Epithelial cell of esophagus (primary cell): ENCODE measurements at regions not wholly inside any gene's neighbourhood (a gene's known extent, or its start where the extent isn't known, plus 50 kb on each side); places are given as distances from the start of the nearest gene placed in this dataset.

Source experiments
- DNase-seq: peaks from one replicate; pipeline ENCODE4 v3.0.0; 2010; ENCODE audit warnings: low read depth
- H3K4me3 ChIP-seq: 2 replicates; pipeline ENCODE4 v1.5.1; 2011; ENCODE audit warnings: mild to moderate bottlenecking, low read length, control low read depth
- TF ChIP-seq, protein P1 (sequence below): IDR thresholded peaks from 2 replicates; pipeline ENCODE4 v1.5.1; 2011; ENCODE audit warnings: low read depth, mild to moderate bottlenecking, low read length, control low read depth, inconsistent platforms; ENCODE audit not compliant: insufficient read depth; ENCODE audit errors: missing control alignments

DNA sequence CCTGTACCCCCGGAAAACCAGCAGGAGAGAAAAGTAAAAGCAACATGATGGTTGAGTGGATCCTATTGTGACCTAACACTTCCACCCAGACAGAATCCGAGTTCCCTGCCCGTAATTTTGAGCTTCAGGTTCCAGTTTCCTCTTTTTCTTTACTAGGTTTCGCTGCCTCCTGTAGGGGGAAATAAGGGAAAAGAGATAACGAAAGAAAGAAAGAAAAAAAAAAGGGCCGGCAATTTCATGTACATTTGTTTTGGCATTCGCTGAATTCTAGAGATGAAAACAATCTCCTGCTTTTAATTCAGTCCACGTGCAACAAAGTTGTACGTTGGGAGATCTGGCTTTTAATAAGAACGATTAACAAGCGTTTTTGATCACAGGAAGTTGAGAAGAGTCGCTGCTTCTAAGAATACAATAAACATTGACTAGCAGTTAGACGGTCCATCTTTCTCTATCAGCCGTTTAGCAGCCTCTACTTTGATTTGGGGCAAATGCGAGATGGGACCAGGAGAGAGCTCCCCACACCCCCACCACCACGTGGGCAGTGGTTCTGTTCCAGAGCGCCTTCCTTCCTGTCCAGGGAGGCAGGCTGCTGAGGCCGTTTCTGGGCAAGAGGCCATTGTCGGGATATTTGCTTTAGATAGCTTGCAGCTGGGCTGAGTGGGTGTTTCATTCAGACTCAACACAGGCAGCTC, 155.9 kb upstream of the RUNX1 start:
- TF ChIP-seq, protein P1, sequence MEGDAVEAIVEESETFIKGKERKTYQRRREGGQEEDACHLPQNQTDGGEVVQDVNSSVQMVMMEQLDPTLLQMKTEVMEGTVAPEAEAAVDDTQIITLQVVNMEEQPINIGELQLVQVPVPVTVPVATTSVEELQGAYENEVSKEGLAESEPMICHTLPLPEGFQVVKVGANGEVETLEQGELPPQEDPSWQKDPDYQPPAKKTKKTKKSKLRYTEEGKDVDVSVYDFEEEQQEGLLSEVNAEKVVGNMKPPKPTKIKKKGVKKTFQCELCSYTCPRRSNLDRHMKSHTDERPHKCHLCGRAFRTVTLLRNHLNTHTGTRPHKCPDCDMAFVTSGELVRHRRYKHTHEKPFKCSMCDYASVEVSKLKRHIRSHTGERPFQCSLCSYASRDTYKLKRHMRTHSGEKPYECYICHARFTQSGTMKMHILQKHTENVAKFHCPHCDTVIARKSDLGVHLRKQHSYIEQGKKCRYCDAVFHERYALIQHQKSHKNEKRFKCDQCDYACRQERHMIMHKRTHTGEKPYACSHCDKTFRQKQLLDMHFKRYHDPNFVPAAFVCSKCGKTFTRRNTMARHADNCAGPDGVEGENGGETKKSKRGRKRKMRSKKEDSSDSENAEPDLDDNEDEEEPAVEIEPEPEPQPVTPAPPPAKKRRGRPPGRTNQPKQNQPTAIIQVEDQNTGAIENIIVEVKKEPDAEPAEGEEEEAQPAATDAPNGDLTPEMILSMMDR: no peak
- no peak for DNase-seq
- no peak overlapping the region for H3K4me3 ChIP-seq

DNA sequence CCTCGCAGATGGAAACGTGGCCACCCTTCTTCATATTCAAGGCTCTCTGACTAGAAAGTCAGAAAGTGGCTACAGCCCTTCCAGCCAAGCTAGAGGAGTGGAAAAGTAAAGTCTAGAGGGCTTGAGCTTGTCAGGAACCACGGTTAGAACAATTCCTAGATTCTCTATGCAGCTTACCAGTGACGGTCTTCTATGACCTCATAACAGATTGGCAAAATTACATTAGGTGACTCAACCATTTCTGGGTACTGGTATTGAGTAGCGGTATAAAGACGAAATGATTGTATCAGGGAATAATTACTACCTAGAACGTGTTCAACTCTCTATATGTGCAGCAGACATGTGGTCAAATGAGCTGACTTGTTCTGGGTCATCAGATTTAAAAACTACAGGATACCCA, 155.0 kb upstream of the RUNX1 start:
- no peak for DNase-seq
- no peak overlapping the region for H3K4me3 ChIP-seq
- TF ChIP-seq, protein P1: no peak

DNA sequence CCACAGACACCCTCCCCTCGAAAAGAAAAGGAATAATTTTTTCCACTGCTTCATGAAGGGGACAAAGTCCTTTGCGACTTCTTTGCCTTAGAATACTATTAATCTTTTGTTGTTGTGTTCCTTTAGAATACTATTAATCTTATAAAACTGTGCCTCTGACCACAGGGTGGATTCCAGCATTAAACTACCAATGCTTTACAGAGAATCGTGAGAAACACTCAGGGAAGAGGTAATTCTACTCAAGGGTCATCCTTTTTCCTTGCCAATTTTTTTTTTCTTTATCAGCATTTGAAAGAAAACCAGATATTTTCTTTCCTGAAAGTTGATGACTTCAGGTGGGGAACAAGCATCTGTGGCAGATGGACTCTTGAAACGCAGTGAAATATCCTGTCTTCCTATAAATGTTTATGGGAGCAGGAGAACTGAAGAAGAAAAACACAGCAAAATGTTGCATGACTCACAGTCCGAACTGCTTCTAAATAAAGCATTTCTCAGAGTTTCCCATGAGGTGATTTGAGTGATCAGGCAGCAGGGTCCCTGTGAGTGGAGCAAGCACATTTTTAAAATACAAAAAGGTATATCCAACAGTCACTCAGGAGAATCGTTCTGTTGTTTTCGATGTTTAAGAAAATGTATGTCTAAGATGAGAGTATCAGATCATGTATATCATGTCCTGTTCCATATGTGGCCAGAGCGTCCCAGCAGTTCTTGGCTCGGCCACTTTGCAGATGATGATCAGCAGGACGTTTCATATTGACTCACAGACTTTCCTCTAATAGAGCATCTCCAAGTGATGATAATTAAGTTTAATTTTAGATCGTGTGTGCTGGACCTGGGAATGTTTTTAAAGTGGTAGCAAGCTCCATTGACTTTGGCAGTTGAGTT, 154.2 kb upstream of the RUNX1 start:
- DNase-seq: no peak
- no peak overlapping the region for H3K4me3 ChIP-seq
- TF ChIP-seq, protein P1: no peak

DNA sequence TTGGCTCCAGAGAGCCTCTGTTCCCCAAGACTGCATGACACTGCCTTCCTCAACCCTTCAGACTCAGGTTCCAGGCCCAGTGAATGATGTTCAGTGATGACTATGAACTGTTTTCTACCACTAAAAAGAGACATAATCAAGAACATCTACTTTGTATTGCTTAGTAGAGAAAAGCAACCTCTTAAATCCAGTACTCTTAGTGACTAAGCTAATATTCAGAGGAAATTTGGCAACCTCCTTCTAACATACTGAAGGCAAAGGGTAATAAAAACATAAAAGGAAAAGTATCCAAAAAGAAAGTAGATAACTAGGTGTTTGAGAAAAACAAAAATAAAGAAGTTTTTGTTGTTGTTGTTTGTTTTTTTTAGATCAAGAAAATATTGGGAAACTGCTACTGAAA, 153.3 kb upstream of the RUNX1 start:
- no peak overlapping the region for H3K4me3 ChIP-seq
- TF ChIP-seq, protein P1: no peak
- no peak for DNase-seq

DNA sequence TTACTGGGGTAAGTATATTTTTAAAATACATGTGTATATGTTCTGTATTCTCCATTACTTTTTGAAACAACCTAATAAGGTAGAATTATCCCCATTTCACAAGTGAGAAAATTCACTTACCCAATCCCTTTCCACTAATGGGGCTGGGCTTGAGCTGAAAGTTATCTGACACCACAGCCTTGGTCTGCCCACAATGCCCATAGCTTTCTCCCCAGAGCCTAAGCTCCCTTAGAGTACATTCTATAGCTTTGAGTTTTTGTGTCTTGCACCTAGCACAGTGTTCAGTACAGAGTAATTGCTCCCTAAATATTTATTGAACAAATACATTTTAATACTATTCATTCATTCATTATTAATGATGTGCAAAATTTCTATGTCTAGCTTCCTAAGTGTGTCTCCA, 152.7 kb upstream of the RUNX1 start:
- DNase-seq: no peak
- TF ChIP-seq, protein P1: no peak
- no peak overlapping the region for H3K4me3 ChIP-seq

DNA sequence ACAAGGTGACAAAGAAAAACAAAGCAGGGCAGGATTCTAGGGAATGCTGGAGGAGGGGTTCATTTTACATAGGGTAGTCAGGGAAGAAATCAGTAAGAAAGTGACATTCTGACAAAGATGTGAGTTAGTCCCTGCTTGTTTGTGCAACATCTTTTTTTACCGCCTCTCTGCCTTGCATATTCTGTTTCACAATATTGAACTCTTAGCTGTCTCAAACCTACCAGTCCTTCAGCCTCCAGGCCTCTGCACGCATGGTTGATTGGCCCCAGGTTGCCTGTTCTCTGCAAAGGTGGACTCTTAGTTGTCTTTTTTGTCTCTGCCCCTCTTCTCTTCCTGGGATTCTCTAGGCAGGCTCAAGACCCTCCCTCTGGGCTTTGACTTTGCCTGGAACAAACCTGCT, 152.2 kb upstream of the RUNX1 start:
- TF ChIP-seq, protein P1: no peak
- no peak for DNase-seq
- no peak overlapping the region for H3K4me3 ChIP-seq
